ENCODE measurements at regions not wholly inside any gene's neighbourhood (a gene's known extent, or its start where the extent isn't known, plus 50 kb on each side); places are given as distances from the start of the nearest gene placed in this dataset.

- TF ChIP-seq, protein P1, sequence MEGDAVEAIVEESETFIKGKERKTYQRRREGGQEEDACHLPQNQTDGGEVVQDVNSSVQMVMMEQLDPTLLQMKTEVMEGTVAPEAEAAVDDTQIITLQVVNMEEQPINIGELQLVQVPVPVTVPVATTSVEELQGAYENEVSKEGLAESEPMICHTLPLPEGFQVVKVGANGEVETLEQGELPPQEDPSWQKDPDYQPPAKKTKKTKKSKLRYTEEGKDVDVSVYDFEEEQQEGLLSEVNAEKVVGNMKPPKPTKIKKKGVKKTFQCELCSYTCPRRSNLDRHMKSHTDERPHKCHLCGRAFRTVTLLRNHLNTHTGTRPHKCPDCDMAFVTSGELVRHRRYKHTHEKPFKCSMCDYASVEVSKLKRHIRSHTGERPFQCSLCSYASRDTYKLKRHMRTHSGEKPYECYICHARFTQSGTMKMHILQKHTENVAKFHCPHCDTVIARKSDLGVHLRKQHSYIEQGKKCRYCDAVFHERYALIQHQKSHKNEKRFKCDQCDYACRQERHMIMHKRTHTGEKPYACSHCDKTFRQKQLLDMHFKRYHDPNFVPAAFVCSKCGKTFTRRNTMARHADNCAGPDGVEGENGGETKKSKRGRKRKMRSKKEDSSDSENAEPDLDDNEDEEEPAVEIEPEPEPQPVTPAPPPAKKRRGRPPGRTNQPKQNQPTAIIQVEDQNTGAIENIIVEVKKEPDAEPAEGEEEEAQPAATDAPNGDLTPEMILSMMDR (IDR thresholded peaks at IDR 0.05) = no peak
- TF ChIP-seq POLR2A (IDR thresholded peaks at IDR 0.05) (no peak), POLR2AphosphoS5 (IDR thresholded peaks at IDR 0.05) (no peak)
Observed at GRCh38 chr7:153584132-153584531, 468.1 kb upstream of the DPP6 start.
